K562 (cell line): ENCODE measurements at regions not wholly inside any gene's neighbourhood (a gene's known extent, or its start where the extent isn't known, plus 50 kb on each side); places are given as distances from the start of the nearest gene placed in this dataset.

ENCODE experiments used
- ATAC-seq: fragments of 200-7000 bp; cut with Tn5 transposase; 3 replicates; pipeline ENCODE4 v1.9.1; 2020; ENCODE audit warnings: moderate library complexity
- BruUV-seq: library from RNA; stranded (reverse); fragments of 400-500 nt; replicated peaks from 2 replicates; lab custom pipeline; 2021; lab: Mats Ljungman, UMichigan
- CTCF ChIA-PET: fragments of 300-600 bp; formaldehyde crosslinking; extraction: SDS; loops from one replicate; lab custom pipeline; 2021; ENCODE audit warnings: low intra/inter-chr PET ratio; lab: Yijun Ruan, JAX
- POLR2A ChIA-PET: fragments of 300-600, 350-650 bp; sonication (Branson Sonifier 250); formaldehyde crosslinking; extraction: SDS; loops from one replicate; lab custom pipeline; 2021; ENCODE audit warnings: antibody characterized with exemption, inconsistent platforms; lab: Yijun Ruan, JAX
- DNase-seq, 4 experiments: peaks; one replicate each; pipeline versions ENCODE4 v3.0.0 to v3.0.0-alpha.2; 2011 to 2018; ENCODE audit warnings: low spot score in 3 of 4, mixed read lengths in 3 of 4; ENCODE audit errors: extremely low read depth in 1 of 4
- FAIRE-seq: peaks from 2 replicates; lab custom pipeline; 2011; peaks lifted over from hg19 to GRCh38; lab: Jason Lieb, UNC
- H2AFZ ChIP-seq: 2 replicates; pipeline ENCODE4 v1.6.0; 2011; ENCODE audit warnings: low read depth, low read length, control low read depth, inconsistent platforms
- H3K27ac ChIP-seq: fragments of 200-600 bp; 3 replicates; pipeline ENCODE4 v1.8.0; 2011; ENCODE audit warnings: low read depth, mild to moderate bottlenecking, control low read depth, inconsistent platforms, low read length, moderate library complexity, mixed read lengths; ENCODE audit errors: extremely low read depth
- H3K27me3 ChIP-seq, 2 experiments: fragments of 300-600 bp in 1 of 2; 2 replicates in 1 of 2; 3 replicates in 1 of 2; pipeline versions ENCODE4 v1.6.0 to v1.8.0; 2011; ENCODE audit warnings: inconsistent platforms in 2 of 2, low read length in 2 of 2, mild to moderate bottlenecking in 1 of 2, mixed read lengths in 1 of 2, moderate library complexity in 1 of 2; ENCODE audit not compliant: control insufficient read depth in 2 of 2, insufficient read depth in 2 of 2
- H3K36me3 ChIP-seq: fragments of 300-600 bp; 3 replicates; pipeline ENCODE4 v1.8.0; 2011; ENCODE audit warnings: mild to moderate bottlenecking, low read length, inconsistent platforms; ENCODE audit not compliant: control insufficient read depth, insufficient read depth
- H3K4me1 ChIP-seq, 2 experiments: fragments of 200-600 bp in 1 of 2; replicated peaks in 1 of 2; 2 replicates in 1 of 2; 3 replicates in 1 of 2; pipeline versions ENCODE4 v1.5.1 to v1.8.0; 2011; ENCODE audit warnings: inconsistent platforms in 2 of 2, low read length in 2 of 2, mild to moderate bottlenecking in 1 of 2, mixed read lengths in 1 of 2, moderate library complexity in 1 of 2; ENCODE audit not compliant: control insufficient read depth in 2 of 2, insufficient read depth in 2 of 2
- H3K4me2 ChIP-seq: 2 replicates; pipeline ENCODE4 v1.6.1; 2011; ENCODE audit warnings: low read length, control low read depth, inconsistent platforms, mixed read lengths; ENCODE audit not compliant: insufficient read depth
- H3K4me3 ChIP-seq: fragments of 200-600 bp; sonication (generic), shearing (Covaris generic); 2 replicates; pipeline ENCODE4 v1.5.1; 2016; ENCODE audit warnings: control low read depth, inconsistent platforms
- H3K79me2 ChIP-seq: fragments of 200-600 bp; 3 replicates; pipeline ENCODE4 v1.8.0; 2011; ENCODE audit warnings: low read length, inconsistent platforms; ENCODE audit not compliant: control insufficient read depth, insufficient read depth
- H3K9ac ChIP-seq, 2 experiments: 2 replicates each; pipeline versions ENCODE4 v1.6.0 to v1.6.1; 2011; ENCODE audit warnings: low read depth in 2 of 2, low read length in 2 of 2, control low read depth in 1 of 2, inconsistent platforms in 1 of 2, mild to moderate bottlenecking in 1 of 2, mixed read lengths in 1 of 2; ENCODE audit not compliant: insufficient read depth in 1 of 2
- H3K9me1 ChIP-seq: one replicate; pipeline ENCODE4 v1.6.0; 2011; ENCODE audit warnings: inconsistent platforms, mild to moderate bottlenecking, low read length, moderate library complexity; ENCODE audit not compliant: control insufficient read depth, insufficient read depth
- H3K9me3 ChIP-seq: replicated peaks from 2 replicates; pipeline ENCODE4 v1.5.1; 2011; ENCODE audit warnings: low read depth, low read length, inconsistent platforms; ENCODE audit not compliant: control insufficient read depth, insufficient read depth
- H4K20me1 ChIP-seq: replicated peaks from 2 replicates; pipeline ENCODE4 v1.6.1; 2011; ENCODE audit warnings: low read length, inconsistent platforms, mixed read lengths; ENCODE audit not compliant: control insufficient read depth, insufficient read depth
- BRD9 ChIP-seq: fragments of 450-650 bp; IDR thresholded peaks from 2 replicates; pipeline ENCODE4 v1.6.1; 2018; ENCODE audit warnings: low read depth; ENCODE audit not compliant: partially characterized antibody
- CHD2 ChIP-seq: IDR thresholded peaks from 2 replicates; pipeline ENCODE4 v1.6.1; 2011; ENCODE audit warnings: low read depth, low read length
- CXXC5 ChIP-seq: fragments of 250-450 bp; sonication (Bioruptor Pico); IDR thresholded peaks from 2 replicates; pipeline ENCODE4 v1.8.0; 2022; ENCODE audit warnings: inconsistent platforms, mild to moderate bottlenecking, moderate library complexity
- DDX20 ChIP-seq: fragments of 450-650 bp; IDR thresholded peaks from 2 replicates; pipeline ENCODE4 v1.6.1; 2016; ENCODE audit warnings: missing genetic modification characterization, low read depth, mild to moderate bottlenecking, missing compliant biosample characterization, moderate library complexity
- DNMT1 ChIP-seq: fragments of 450-650 bp; IDR thresholded peaks from 2 replicates; pipeline ENCODE4 v1.6.1; 2016; ENCODE audit warnings: antibody characterized with exemption, mild to moderate bottlenecking
- EZH2 ChIP-seq: IDR thresholded peaks from 2 replicates; pipeline ENCODE4 v1.6.1; 2012; ENCODE audit warnings: low read depth, mild to moderate bottlenecking, inconsistent platforms, low read length, borderline replicate concordance
- FIP1L1 ChIP-seq: fragments of 200-400 bp; formaldehyde crosslinking; IDR thresholded peaks from 2 replicates; pipeline ENCODE4 v1.6.1; 2018; ENCODE audit warnings: mild to moderate bottlenecking, low read depth, low read length; ENCODE audit not compliant: poor library complexity, severe bottlenecking
- ILF3 ChIP-seq: fragments of 450-650 bp; IDR thresholded peaks from 2 replicates; pipeline ENCODE4 v1.6.1; 2018; ENCODE audit warnings: antibody characterized with exemption, mild to moderate bottlenecking, moderate library complexity, borderline replicate concordance
- KDM4B ChIP-seq, 2 experiments: fragments of 450-650 bp in 1 of 2; sonication (generic) in 1 of 2; IDR thresholded peaks; 2 replicates each; pipeline ENCODE4 v1.6.1; 2016 to 2017; ENCODE audit warnings: borderline replicate concordance in 2 of 2, antibody characterized with exemption in 1 of 2, low read depth in 1 of 2, mild to moderate bottlenecking in 1 of 2
- MAFG ChIP-seq: fragments of 450-650 bp; conservative IDR thresholded peaks from 2 replicates; pipeline ENCODE4 v1.6.1; 2016; ENCODE audit warnings: missing genetic modification characterization, missing compliant biosample characterization
- MTA1 ChIP-seq: fragments of 450-650 bp; IDR thresholded peaks from 2 replicates; pipeline ENCODE4 v1.6.1; 2017; ENCODE audit warnings: borderline replicate concordance
- MTF1 ChIP-seq: fragments of 250-450 bp; sonication (Bioruptor Pico); IDR thresholded peaks from 2 replicates; pipeline ENCODE4 v1.9.0; 2021; ENCODE audit warnings: moderate library complexity, mild to moderate bottlenecking, inconsistent platforms, borderline replicate concordance
- NFYB ChIP-seq: IDR thresholded peaks from 2 replicates; pipeline ENCODE4 v1.6.1; 2011; ENCODE audit warnings: mild to moderate bottlenecking, moderate library complexity; ENCODE audit not compliant: insufficient read length; ENCODE audit errors: extremely low read depth
- NR2C1 ChIP-seq, 2 experiments: fragments of 450-650 bp; IDR thresholded peaks; 2 replicates each; pipeline ENCODE4 v1.6.1; 2017; ENCODE audit warnings: mild to moderate bottlenecking in 2 of 2, antibody characterized with exemption in 1 of 2, inconsistent platforms in 1 of 2, missing compliant biosample characterization in 1 of 2, missing genetic modification characterization in 1 of 2
- POLR2AphosphoS2 ChIP-seq: IDR thresholded peaks from 2 replicates; pipeline ENCODE4 v1.6.1; 2012; ENCODE audit warnings: low read length, improper control_type of control experiment
- RHOXF2B ChIP-seq: fragments of 250-450 bp; sonication (Bioruptor Pico); conservative IDR thresholded peaks from 2 replicates; pipeline ENCODE4 v1.5.1; 2021
- SFPQ ChIP-seq: fragments of 200-400 bp; formaldehyde crosslinking; IDR thresholded peaks from 2 replicates; pipeline ENCODE4 v1.6.1; 2017; ENCODE audit warnings: mild to moderate bottlenecking, low read depth, low read length, moderate library complexity
- SMAD2 ChIP-seq: fragments of 150-350 bp; IDR thresholded peaks from 2 replicates; pipeline ENCODE4 v1.6.1; 2014; ENCODE audit warnings: low read depth, mild to moderate bottlenecking, low read length
- YBX1 ChIP-seq: fragments of 450-650 bp; IDR thresholded peaks from 2 replicates; pipeline ENCODE4 v1.7.1; 2016; ENCODE audit warnings: mild to moderate bottlenecking
- WGBS: fragments of 100-300 bp; shearing (Covaris generic); methylation state at CpG from one replicate; pipeline ENCODE4 v1.1.6; 2016; ENCODE audit warnings: low coverage, mixed read lengths; ENCODE audit not compliant: insufficient coverage; ENCODE audit errors: missing lambda C conversion rate; 5-methylcytosine and 5-hydroxymethylcytosine counted together
- in situ Hi-C: fragments of 300-500 bp; cut with MboI; formaldehyde crosslinking; loops from 4 replicates; pipeline ENCODE4 v1.15.0; 2018; ENCODE audit warnings: inconsistent platforms, mixed read lengths
- intact Hi-C: fragments of 100-400 bp; cut with micrococcal nuclease; formaldehyde crosslinking; loops from 2 replicates; pipeline ENCODE4 v1.14.2; 2022

GRCh38 chr10:93221171-93221496, 147.4 kb downstream of the CYP26A1 start:
- peak; percentile 31; the same call in 1 of the 3 replicates for ATAC-seq
- no TSS peak for BruUV-seq
- ChIA-PET CTCF (no interaction called here), POLR2A (interaction anchor here (1.3 kb wide), 1 partner anchor 19 kb away, joined by 3 read pairs; no protein-coding TSS in a partner anchor)
- Histone ChIP-seq H3K4me2 (no peak overlapping the region), H3K27me3 (no peaks in the 10 kb centered on the region; a peak in 1 of 5 replicates), H3K36me3 (no peaks in the 10 kb centered on the region), H3K4me3 (0 out of 2 replicates have a peak overlapping the region, but pooled peaks have one; percentile 10), H2AFZ (peak overlapping the region; percentile 77; the same call in 1 of the 2 replicates), H3K9ac (no peak overlapping the region), H3K79me2 (no peaks in the 10 kb centered on the region), H3K9me1 (no peaks in the 10 kb centered on the region), H3K4me1 (peaks cover 3 to 6% of the 10 kb centered on the region in 2 experiments; a peak in 2 of 5 replicates), H3K27ac (no peak overlapping the region), H4K20me1 (no peaks in the 10 kb centered on the region), H3K9me3 (no peaks in the 10 kb centered on the region)
- no peak for FAIRE-seq
- no peak for DNase-seq
- no peak for TF ChIP-seq SFPQ
- TF ChIP-seq MTA1, result no peak
- TF ChIP-seq POLR2AphosphoS2, result no peak
- no peak for TF ChIP-seq FIP1L1
- no peak for TF ChIP-seq NR2C1 (IDR thresholded peaks at IDR 0.05)
- TF ChIP-seq NR2C1 (tag; IDR thresholded peaks at IDR 0.05), result no peak
- no peak for TF ChIP-seq CXXC5 (CRISPR knock-in tag)
- TF ChIP-seq KDM4B (IDR thresholded peaks at IDR 0.05; ENCODE audit: borderline replicate concordance in 2 of 2, low read depth in 1 of 2), result no peak
- TF ChIP-seq MAFG, result no peak
- no peak for TF ChIP-seq DNMT1
- TF ChIP-seq ILF3, result no peak
- TF ChIP-seq EZH2, result no peak
- no peak for TF ChIP-seq MTF1 (CRISPR knock-in tag)
- no peak for TF ChIP-seq RHOXF2B (CRISPR knock-in tag)
- no peak for TF ChIP-seq CHD2
- TF ChIP-seq SMAD2, result no peak
- TF ChIP-seq NFYB, result no peak
- TF ChIP-seq DDX20 (tag), result no peak
- TF ChIP-seq BRD9, result no peak
- TF ChIP-seq YBX1, result no peak
- in situ Hi-C loops (no loop called here), intact Hi-C loops (loop anchor here (1.0 to 10.0 kb wide), 2 partner anchors 68 to 134 kb away; no protein-coding TSS in a partner anchor)
- 21% methylated on average over 8 of the region's 18 CpGs for WGBS
